HEK293 (cell line): ENCODE measurements at regions not wholly inside any gene's neighbourhood (a gene's known extent, or its start where the extent isn't known, plus 50 kb on each side); places are given as distances from the start of the nearest gene placed in this dataset.

Experiments
- CTCF ChIA-PET: fragments of 350-600 bp; formaldehyde crosslinking; extraction: SDS; loops from one replicate; lab custom pipeline; 2021; ENCODE audit warnings: antibody characterized with exemption; lab: Yijun Ruan, JAX
- POLR2A ChIA-PET: fragments of 300-600 bp; formaldehyde crosslinking; extraction: SDS; loops from one replicate; lab custom pipeline; 2020; ENCODE audit warnings: antibody characterized with exemption, inconsistent platforms; lab: Yijun Ruan, JAX
- H3K27ac ChIP-seq: fragments of 200-500 bp; sonication (Bioruptor generic); 2 replicates; pipeline ENCODE4 v1.5.1; 2014; ENCODE audit warnings: low read depth, low read length, control low read depth, inconsistent platforms; ENCODE audit errors: extremely low read depth
- H3K36me3 ChIP-seq, 2 experiments: fragments of 200-500 bp in 1 of 2; sonication (Bioruptor generic) in 1 of 2; 1 replicate in 1 of 2; 2 replicates in 1 of 2; pipeline ENCODE4 v1.5.1; 2014 to 2017; ENCODE audit warnings: inconsistent platforms in 2 of 2, low read length in 2 of 2; ENCODE audit not compliant: control insufficient read depth in 2 of 2, insufficient read depth in 1 of 2
- H3K4me1 ChIP-seq: fragments of 200-500 bp; sonication (Bioruptor generic); 2 replicates; pipeline ENCODE4 v1.5.1; 2014; ENCODE audit warnings: mild to moderate bottlenecking, low read length, inconsistent platforms; ENCODE audit not compliant: control insufficient read depth, insufficient read depth
- H3K4me3 ChIP-seq: 2 replicates; pipeline ENCODE4 v1.5.1; 2011; ENCODE audit warnings: low read depth, mild to moderate bottlenecking, control low read depth, low read length, moderate library complexity
- H3K9me3 ChIP-seq: fragments of 200-500 bp; sonication (Bioruptor generic); 2 replicates; pipeline ENCODE4 v1.5.1; 2014; ENCODE audit warnings: low read depth, low read length, inconsistent platforms; ENCODE audit not compliant: control insufficient read depth, insufficient read depth
- GLI4 ChIP-seq: fragments of 450-650 bp; formaldehyde crosslinking; IDR thresholded peaks from 2 replicates; pipeline ENCODE4 v1.5.1; 2016; ENCODE audit warnings: missing biosample characterization, missing genetic modification characterization
- KLF17 ChIP-seq: fragments of 450-650 bp; formaldehyde crosslinking; IDR thresholded peaks from 2 replicates; pipeline ENCODE4 v1.5.1; 2016; ENCODE audit warnings: missing biosample characterization, missing genetic modification characterization
- MEIS1 ChIP-seq: sonication (generic); formaldehyde crosslinking; IDR thresholded peaks from 2 replicates; pipeline ENCODE4 v1.8.1; 2022; ENCODE audit warnings: missing genetic modification reagents, mild to moderate bottlenecking, borderline replicate concordance
- PBX3 ChIP-seq: sonication (generic); formaldehyde crosslinking; IDR thresholded peaks from 2 replicates; pipeline ENCODE4 v1.8.1; 2022; ENCODE audit warnings: mild to moderate bottlenecking, moderate library complexity, missing genetic modification reagents
- PRDM1 ChIP-seq: fragments of 450-650 bp; formaldehyde crosslinking; IDR thresholded peaks from 2 replicates; pipeline ENCODE4; 2016; ENCODE audit warnings: missing biosample characterization, missing genetic modification characterization
- REPIN1 ChIP-seq: fragments of 450-650 bp; formaldehyde crosslinking; IDR thresholded peaks from 2 replicates; pipeline ENCODE4 v1.5.1; 2017; ENCODE audit warnings: missing biosample characterization, missing genetic modification characterization, low read depth
- SCRT1 ChIP-seq: fragments of 450-650 bp; formaldehyde crosslinking; IDR thresholded peaks from 2 replicates; pipeline ENCODE4 v1.5.1; 2016; ENCODE audit warnings: missing biosample characterization, missing genetic modification characterization, borderline replicate concordance
- SP7 ChIP-seq: fragments of 450-650 bp; formaldehyde crosslinking; IDR thresholded peaks from 2 replicates; pipeline ENCODE4 v1.5.1; 2016; ENCODE audit warnings: missing biosample characterization, missing genetic modification characterization
- TSHZ1 ChIP-seq: fragments of 450-650 bp; formaldehyde crosslinking; IDR thresholded peaks from 2 replicates; pipeline ENCODE4 v1.5.1; 2016; ENCODE audit warnings: missing biosample characterization, missing genetic modification characterization, borderline replicate concordance
- ZBTB21 ChIP-seq: fragments of 450-650 bp; formaldehyde crosslinking; IDR thresholded peaks from 2 replicates; pipeline ENCODE4 v1.5.1; 2017; ENCODE audit warnings: missing biosample characterization, missing genetic modification characterization
- ZNF140 ChIP-seq: fragments of 450-650 bp; formaldehyde crosslinking; IDR thresholded peaks from 2 replicates; pipeline ENCODE4 v1.5.1; 2016; ENCODE audit warnings: missing biosample characterization, missing genetic modification characterization
- ZNF211 ChIP-seq: fragments of 450-650 bp; formaldehyde crosslinking; IDR thresholded peaks from 2 replicates; pipeline ENCODE4 v1.5.1; 2016; ENCODE audit warnings: low read depth, missing biosample characterization, missing genetic modification characterization
- ZNF221 ChIP-seq: fragments of 450-650 bp; formaldehyde crosslinking; IDR thresholded peaks from 2 replicates; pipeline ENCODE4 v1.5.1; 2017; ENCODE audit warnings: missing biosample characterization, missing genetic modification characterization, borderline replicate concordance
- ZNF239 ChIP-seq: fragments of 450-650 bp; formaldehyde crosslinking; IDR thresholded peaks from 2 replicates; pipeline ENCODE4 v1.5.1; 2016; ENCODE audit warnings: missing biosample characterization, missing genetic modification characterization
- ZNF274 ChIP-seq, 2 experiments: fragments of 200-500 bp in 1 of 2; fragments of 450-650 bp in 1 of 2; sonication (Bioruptor generic) in 1 of 2; formaldehyde crosslinking in 1 of 2; IDR thresholded peaks; 2 replicates each; pipeline versions ENCODE4 v1.5.1 to v1.6.1; 2014 to 2016; ENCODE audit warnings: borderline replicate concordance in 1 of 2, inconsistent platforms in 1 of 2, low read length in 1 of 2, missing biosample characterization in 1 of 2, missing genetic modification characterization in 1 of 2
- ZNF335 ChIP-seq: fragments of 450-650 bp; formaldehyde crosslinking; conservative IDR thresholded peaks from 2 replicates; pipeline ENCODE4 v1.5.1; 2016; ENCODE audit warnings: missing biosample characterization, missing genetic modification characterization
- ZNF433 ChIP-seq: fragments of 450-650 bp; formaldehyde crosslinking; IDR thresholded peaks from 2 replicates; pipeline ENCODE4 v1.5.1; 2016; ENCODE audit warnings: missing biosample characterization, missing genetic modification characterization, low read depth
- ZNF514 ChIP-seq: fragments of 450-650 bp; formaldehyde crosslinking; IDR thresholded peaks from 2 replicates; pipeline ENCODE4 v1.5.1; 2016; ENCODE audit warnings: missing biosample characterization, missing genetic modification characterization
- ZNF544 ChIP-seq: fragments of 450-650 bp; formaldehyde crosslinking; IDR thresholded peaks from 2 replicates; pipeline ENCODE4 v1.5.0; 2017; ENCODE audit warnings: missing biosample characterization, missing genetic modification characterization
- ZNF624 ChIP-seq: fragments of 450-650 bp; formaldehyde crosslinking; IDR thresholded peaks from 2 replicates; pipeline ENCODE4 v1.5.1; 2017; ENCODE audit warnings: missing biosample characterization, missing genetic modification characterization
- ZNF645 ChIP-seq: fragments of 450-650 bp; formaldehyde crosslinking; IDR thresholded peaks from 2 replicates; pipeline ENCODE4; 2016; ENCODE audit warnings: missing biosample characterization, missing genetic modification characterization
- ZNF707 ChIP-seq: fragments of 450-650 bp; formaldehyde crosslinking; IDR thresholded peaks from 2 replicates; pipeline ENCODE4 v1.5.1; 2016; ENCODE audit warnings: missing biosample characterization, missing genetic modification characterization
- ZSCAN4 ChIP-seq: fragments of 450-650 bp; formaldehyde crosslinking; IDR thresholded peaks from 2 replicates; pipeline ENCODE4 v1.5.1; 2017; ENCODE audit warnings: missing biosample characterization, missing genetic modification characterization
- ZSCAN5A ChIP-seq: fragments of 450-650 bp; formaldehyde crosslinking; IDR thresholded peaks from 2 replicates; pipeline ENCODE4 v1.5.1; 2016; ENCODE audit warnings: missing biosample characterization, missing genetic modification characterization

GRCh38 chr10:52574697-52575096, 197.9 kb downstream of the MBL2 start (continued):
- no peak for TF ChIP-seq ZNF645
- TF ChIP-seq ZNF211 (tag by site-specific recombination) = no peak
- TF ChIP-seq SP7 = no peak
- no peak for TF ChIP-seq TSHZ1 (tag by site-specific recombination)
- no peak for TF ChIP-seq PBX3 (CRISPR knock-in tag)
- TF ChIP-seq PRDM1 (tag by site-specific recombination) = no peak
- TF ChIP-seq ZNF140 (tag by site-specific recombination) = no peak

GRCh38 chr10:52577047-52577446, 195.5 kb downstream of the MBL2 start:
- no peak overlapping the region for H3K4me3 ChIP-seq
- H3K4me1 ChIP-seq = no peaks in the 10 kb centered on the region
- H3K27ac ChIP-seq = no peak overlapping the region
- no peaks in the 10 kb centered on the region for H3K36me3 ChIP-seq
- no peak for TF ChIP-seq ZNF239 (tag by site-specific recombination)
- TF ChIP-seq ZNF707 (tag by site-specific recombination) = no peak
- TF ChIP-seq ZNF514 (tag by site-specific recombination) = no peak
- TF ChIP-seq ZNF544 (tag by site-specific recombination) = no peak
- TF ChIP-seq PRDM1 (tag by site-specific recombination) = no peak
- TF ChIP-seq ZNF274 (IDR thresholded peaks at IDR 0.05; ENCODE audit: low read length) = no peak
- no peak for TF ChIP-seq ZNF274 (tag by site-specific recombination; IDR thresholded peaks at IDR 0.05; ENCODE audit: borderline replicate concordance)
- no peak for TF ChIP-seq SCRT1
- no peak for TF ChIP-seq ZSCAN4
- TF ChIP-seq REPIN1 (tag by site-specific recombination) = no peak
- TF ChIP-seq MEIS1 (CRISPR knock-in tag) = no peak
- CTCF ChIA-PET = interaction anchor here (1.2 kb wide), 1 partner anchor 10 kb away, joined by 5 read pairs; no protein-coding TSS in a partner anchor
- no peaks in the 10 kb centered on the region for H3K9me3 ChIP-seq
- POLR2A ChIA-PET = no interaction called here

- POLR2A ChIA-PET = no interaction called here
- CTCF ChIA-PET = interaction anchor here (0.6 to 1.6 kb wide), 2 partner anchors 16 to 60 kb away, joined by 3 to 6 read pairs; no protein-coding TSS in a partner anchor
- H3K27ac ChIP-seq = no peak overlapping the region
- TF ChIP-seq REPIN1 (tag by site-specific recombination) (no peak), ZSCAN5A (tag by site-specific recombination) (no peak), ZNF221 (tag by site-specific recombination) (no peak), KLF17 (tag by site-specific recombination) (no peak), ZBTB21 (tag by site-specific recombination) (no peak), ZNF335 (tag by site-specific recombination) (no peak), ZNF624 (tag by site-specific recombination) (no peak), ZNF433 (tag by site-specific recombination) (no peak), GLI4 (tag by site-specific recombination) (no peak)
These were observed 193.6 kb downstream of the MBL2 start for GRCh38 chr10:52578871-52579405.

More at GRCh38 chr10:52578871-52579405, 193.6 kb downstream of the MBL2 start:
- H3K9me3 ChIP-seq = no peaks in the 10 kb centered on the region
- no peaks in the 10 kb centered on the region for H3K36me3 ChIP-seq
- H3K4me3 ChIP-seq = no peak overlapping the region
- H3K4me1 ChIP-seq = no peaks in the 10 kb centered on the region
